Bronchial epithelial cell (primary cell): ENCODE measurements at regions not wholly inside any gene's neighbourhood (a gene's known extent, or its start where the extent isn't known, plus 50 kb on each side); places are given as distances from the start of the nearest gene placed in this dataset.
A peak's percentile ranks its signal among the peaks of the same experiment; 100 is the strongest.

Experiments used
- DNase-seq: peaks from one replicate; pipeline ENCODE4 v3.0.0-alpha.2; 2010; ENCODE audit warnings: low read depth
- FAIRE-seq: peaks from 2 replicates; lab custom pipeline; 2011; peaks lifted over from hg19 to GRCh38; lab: Jason Lieb, UNC
- H3K27me3 ChIP-seq: 2 replicates; pipeline ENCODE4 v1.5.1; 2011; ENCODE audit warnings: low read length; ENCODE audit not compliant: control insufficient read depth, insufficient read depth
- H3K36me3 ChIP-seq: 2 replicates; pipeline ENCODE4 v1.5.1; 2011; ENCODE audit warnings: low read length; ENCODE audit not compliant: control insufficient read depth, insufficient read depth
- H3K4me3 ChIP-seq: 2 replicates; pipeline ENCODE4 v1.5.1; 2011; ENCODE audit warnings: mild to moderate bottlenecking, low read depth, low read length, control low read depth
- CTCF ChIP-seq: IDR thresholded peaks from 2 replicates; pipeline ENCODE4 v1.5.1; 2011; ENCODE audit warnings: mild to moderate bottlenecking, moderate library complexity, low read length, control low read depth, inconsistent platforms; ENCODE audit not compliant: insufficient read depth, severe bottlenecking

- no peaks in the 10 kb centered on the region for H3K27me3 ChIP-seq
- FAIRE-seq = peak; percentile 28
- no peak for TF ChIP-seq CTCF
- H3K36me3 ChIP-seq = no peaks in the 10 kb centered on the region
- DNase-seq = peak; percentile 53
- H3K4me3 ChIP-seq = no peak overlapping the region
Observed at GRCh38 chr2:195026261-195026660, 630.8 kb upstream of the SLC39A10 start.

GRCh38 chr2:195022508-195022830 is 634.6 kb upstream of the SLC39A10 start:
- H3K4me3 ChIP-seq = no peak overlapping the region

GRCh38 chr2:195021711-195022507 is 635.1 kb upstream of the SLC39A10 start:
- Histone ChIP-seq H3K4me3 (no peak overlapping the region), H3K27me3 (no peaks in the 10 kb centered on the region), H3K36me3 (no peaks in the 10 kb centered on the region)
- no peak for DNase-seq
- no peak for FAIRE-seq
- TF ChIP-seq CTCF = no peak

More at GRCh38 chr2:195022508-195022830, 634.6 kb upstream of the SLC39A10 start:
- H3K36me3 ChIP-seq = no peaks in the 10 kb centered on the region
- no peaks in the 10 kb centered on the region for H3K27me3 ChIP-seq
- DNase-seq (no peak), FAIRE-seq (no peak)
- TF ChIP-seq CTCF = no peak

- H3K4me3 ChIP-seq = no peak overlapping the region
- H3K36me3 ChIP-seq = no peaks in the 10 kb centered on the region
- no peak for TF ChIP-seq CTCF
- DNase-seq (no peak), FAIRE-seq (no peak)
- H3K27me3 ChIP-seq = no peaks in the 10 kb centered on the region
Observed at GRCh38 chr2:195018462-195018861, 638.6 kb upstream of the SLC39A10 start.

- Histone ChIP-seq H3K27me3 (no peaks in the 10 kb centered on the region), H3K4me3 (no peak overlapping the region), H3K36me3 (no peaks in the 10 kb centered on the region)
- no peak for DNase-seq
- FAIRE-seq = no peak
- TF ChIP-seq CTCF = no peak
Observed at GRCh38 chr2:195017890-195018289, 639.1 kb upstream of the SLC39A10 start.

GRCh38 chr2:195016841-195017240 is 640.2 kb upstream of the SLC39A10 start:
- no peak for FAIRE-seq
- TF ChIP-seq CTCF = no peak
- H3K27me3 ChIP-seq = no peaks in the 10 kb centered on the region
- H3K4me3 ChIP-seq = no peak overlapping the region
- DNase-seq = no peak
- no peaks in the 10 kb centered on the region for H3K36me3 ChIP-seq
